GM18870 (cell line): ENCODE measurements at regions not wholly inside any gene's neighbourhood (a gene's known extent, or its start where the extent isn't known, plus 50 kb on each side); places are given as distances from the start of the nearest gene placed in this dataset.

ENCODE experiments used
- ATAC-seq: cut with Tn5 transposase; IDR thresholded peaks from one replicate; pipeline ENCODE4 v1.9.1; 2021; ENCODE audit warnings: moderate library complexity; ENCODE audit not compliant: unreplicated experiment

- ATAC-seq = no peak
Measured at GRCh38 chr2:164103271-164103670, 367.5 kb upstream of the FIGN start.

GRCh38 chr2:164102366-164102765 is 366.6 kb upstream of the FIGN start:
- ATAC-seq = no peak

DNA sequence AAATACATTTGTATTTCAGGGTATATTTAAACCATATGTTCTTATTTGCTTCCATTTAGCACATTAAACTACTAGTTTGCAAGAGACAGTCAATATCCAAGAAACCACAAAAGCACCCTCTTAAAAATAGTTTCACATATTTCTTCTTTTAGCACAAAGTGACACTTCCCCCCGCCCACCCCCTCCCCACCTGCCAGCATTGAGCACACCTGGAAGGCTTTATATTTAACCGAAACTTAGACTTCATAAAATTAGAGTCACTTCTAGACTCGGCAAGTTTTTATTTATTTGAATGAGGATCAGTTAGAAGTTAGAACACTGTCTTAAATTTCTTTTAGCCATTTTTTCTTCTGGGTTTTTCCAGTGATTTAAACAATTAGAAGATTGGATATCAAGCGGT is 355.9 kb upstream of the FIGN start:
- no peak for ATAC-seq

DNA sequence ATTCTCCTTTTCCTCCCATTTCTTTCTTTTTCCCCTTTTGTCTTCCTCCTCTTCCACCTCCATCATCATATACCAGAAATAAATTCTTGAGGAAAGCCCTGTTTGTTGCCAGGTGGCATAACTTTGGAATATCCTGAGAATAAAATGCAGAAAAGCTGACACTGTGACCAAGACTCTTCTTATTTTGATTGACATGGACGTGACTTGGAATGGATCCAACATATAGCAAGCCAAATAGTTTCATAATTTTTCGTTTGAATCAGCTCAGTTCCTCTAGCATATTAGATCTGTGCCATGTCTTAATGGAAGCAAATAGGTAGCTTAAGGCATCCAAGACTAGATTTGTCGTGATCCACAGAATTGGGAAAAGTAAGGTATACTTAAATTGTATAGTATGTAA is 354.7 kb upstream of the FIGN start:
- no peak for ATAC-seq

GRCh38 chr2:164084066-164084465 is 348.3 kb upstream of the FIGN start:
- no peak for ATAC-seq

DNA sequence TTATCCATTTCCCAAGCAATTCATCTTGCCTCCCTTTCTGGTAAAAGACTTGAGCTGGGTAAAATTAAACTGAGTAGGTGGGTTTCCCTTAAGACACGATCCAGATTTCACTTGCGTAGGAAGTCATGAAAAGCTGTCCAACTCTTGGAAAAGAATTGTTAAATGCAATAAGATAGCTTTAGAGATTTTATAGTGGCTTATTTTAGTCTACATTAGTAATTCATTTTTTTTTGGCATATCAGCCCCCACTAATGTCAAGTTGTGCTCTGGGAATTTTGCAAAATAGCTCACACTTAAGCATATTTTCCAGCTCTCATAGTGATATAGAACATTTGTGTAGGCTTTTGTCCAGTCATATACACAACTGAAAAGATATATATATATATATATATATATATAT is 344.7 kb upstream of the FIGN start:
- ATAC-seq = no peak

- ATAC-seq = no peak
Measured at GRCh38 chr2:164079258-164079657, 343.4 kb upstream of the FIGN start.

DNA sequence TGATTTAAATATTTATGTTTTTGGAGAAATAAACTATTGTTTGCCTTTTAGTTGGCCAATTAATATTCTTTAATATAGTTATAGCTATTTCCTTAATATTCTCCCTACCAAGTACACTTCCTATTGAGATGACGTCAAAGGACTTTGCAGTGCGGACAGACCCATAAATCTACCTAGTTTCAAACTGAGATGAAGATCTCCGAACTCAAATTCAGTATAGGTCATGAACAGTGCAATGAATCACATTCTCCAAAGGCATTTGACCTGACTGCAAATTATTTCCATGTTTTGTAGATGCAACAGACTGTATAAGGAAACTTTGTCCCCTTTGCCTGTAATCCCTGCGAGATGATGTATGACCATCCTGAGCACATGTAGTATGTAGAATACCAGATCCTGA is 342.6 kb upstream of the FIGN start:
- no peak for ATAC-seq

DNA sequence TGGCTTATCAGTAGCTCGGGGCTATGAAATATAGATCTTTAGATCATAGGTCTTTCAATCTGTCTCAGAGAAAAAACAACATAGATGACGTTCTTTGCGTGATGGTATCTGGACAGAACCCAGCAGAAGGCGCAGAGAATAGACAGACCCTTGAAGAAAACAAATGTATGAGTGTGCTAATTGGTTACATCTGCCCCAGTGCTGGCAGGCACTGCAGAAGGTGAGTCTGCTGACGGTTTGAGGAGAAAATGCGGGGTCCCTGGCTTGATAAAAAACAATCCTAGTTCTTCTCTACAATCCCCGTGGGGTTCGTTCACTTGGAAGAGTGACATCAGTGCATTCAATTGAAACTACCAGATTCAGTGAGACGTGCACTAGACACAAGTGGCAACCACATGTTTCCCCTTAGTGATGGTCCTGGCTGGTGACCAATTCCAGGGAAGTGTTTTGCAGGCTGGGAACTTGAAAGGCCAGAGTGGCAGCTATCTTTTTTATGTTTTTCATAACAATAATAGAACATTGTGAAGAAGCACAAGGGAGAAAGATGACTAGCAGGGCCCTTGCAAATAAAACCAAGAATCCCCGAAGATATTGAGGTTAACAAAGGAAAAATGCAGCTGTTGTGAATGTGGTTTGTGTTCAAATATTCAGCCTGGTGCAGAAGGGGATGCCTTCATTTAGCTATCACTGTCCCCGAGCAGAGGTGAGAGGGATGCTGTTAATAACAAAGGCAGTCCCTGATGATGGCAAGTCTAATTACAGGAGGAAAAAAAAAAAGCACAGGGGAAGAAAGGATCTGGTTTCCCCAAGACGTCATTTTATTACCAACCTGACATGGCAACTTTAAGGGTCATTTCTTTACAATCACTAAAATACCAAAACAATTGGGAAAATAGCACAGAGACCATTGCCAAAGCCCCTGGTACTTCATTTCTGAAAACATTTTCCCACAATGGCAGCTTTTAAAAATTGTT is 337.6 kb upstream of the FIGN start:
- no peak for ATAC-seq

DNA sequence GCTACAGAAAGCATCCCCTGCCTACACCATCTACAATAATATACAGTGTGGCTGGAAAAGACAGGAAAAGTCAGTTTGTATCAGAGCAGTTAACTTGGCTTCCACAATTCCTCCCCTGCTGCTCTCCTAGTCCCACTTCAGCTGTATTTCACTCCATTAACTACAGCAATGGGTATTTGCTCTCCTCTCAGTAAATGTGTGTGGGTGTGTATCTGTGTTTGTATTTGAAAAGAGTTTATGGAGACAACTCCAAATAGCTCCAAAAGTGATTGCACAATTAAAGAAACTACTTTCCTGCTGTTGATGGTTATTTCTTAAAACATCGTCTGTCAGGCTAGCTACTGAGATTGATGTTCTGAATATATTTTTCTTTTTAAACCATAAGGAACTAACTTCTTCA is 333.7 kb upstream of the FIGN start:
- no peak for ATAC-seq

GRCh38 chr2:164068063-164068462 is 332.3 kb upstream of the FIGN start:
- no peak for ATAC-seq

- ATAC-seq = no peak
Measured at GRCh38 chr2:164066095-164066494, 330.3 kb upstream of the FIGN start.

DNA sequence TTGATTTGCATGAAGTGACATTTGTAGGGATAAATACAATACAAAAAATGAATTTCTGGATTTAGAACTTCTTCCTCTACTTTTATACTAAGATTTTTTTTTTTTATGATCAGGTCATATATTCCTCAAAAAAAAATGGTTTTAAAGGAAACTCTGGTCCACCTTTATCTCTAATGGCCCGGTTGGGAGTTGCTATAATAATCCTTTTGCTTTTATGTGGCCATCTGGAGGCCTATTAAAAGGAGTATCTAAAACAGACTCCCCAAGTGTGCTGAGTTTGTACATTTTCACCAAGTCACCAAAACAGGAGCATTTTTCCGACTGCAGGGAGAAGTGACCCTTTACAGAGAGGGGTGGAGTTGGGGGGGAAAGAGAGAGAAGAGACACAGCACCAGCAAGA is 329.2 kb upstream of the FIGN start:
- no peak for ATAC-seq

GRCh38 chr2:164061129-164061746 is 325.4 kb upstream of the FIGN start:
- peak; percentile 68 for ATAC-seq

GRCh38 chr2:164060031-164060430 is 324.2 kb upstream of the FIGN start:
- no peak for ATAC-seq

DNA sequence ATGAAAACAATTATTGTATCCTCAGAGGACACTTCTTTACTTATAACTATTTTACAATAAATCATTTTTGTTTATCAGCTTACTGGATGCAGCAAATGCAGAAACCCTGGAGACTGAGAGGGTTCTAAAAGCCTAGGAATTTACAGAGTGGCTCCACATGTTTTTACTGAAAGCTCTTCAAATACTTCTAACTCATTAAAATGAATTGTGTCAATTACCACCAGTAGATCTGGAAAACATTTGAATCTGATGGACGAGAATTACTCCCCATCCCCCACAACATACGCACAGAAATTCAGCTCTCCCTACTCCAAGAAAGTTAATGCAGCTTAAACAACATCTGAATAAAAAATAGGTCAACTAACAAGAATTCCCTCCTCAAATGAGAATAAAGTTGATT is 319.8 kb upstream of the FIGN start:
- ATAC-seq = no peak

GRCh38 chr2:164054651-164055050 is 318.8 kb upstream of the FIGN start:
- no peak for ATAC-seq

GRCh38 chr2:164053021-164053420 is 317.2 kb upstream of the FIGN start:
- no peak for ATAC-seq

DNA sequence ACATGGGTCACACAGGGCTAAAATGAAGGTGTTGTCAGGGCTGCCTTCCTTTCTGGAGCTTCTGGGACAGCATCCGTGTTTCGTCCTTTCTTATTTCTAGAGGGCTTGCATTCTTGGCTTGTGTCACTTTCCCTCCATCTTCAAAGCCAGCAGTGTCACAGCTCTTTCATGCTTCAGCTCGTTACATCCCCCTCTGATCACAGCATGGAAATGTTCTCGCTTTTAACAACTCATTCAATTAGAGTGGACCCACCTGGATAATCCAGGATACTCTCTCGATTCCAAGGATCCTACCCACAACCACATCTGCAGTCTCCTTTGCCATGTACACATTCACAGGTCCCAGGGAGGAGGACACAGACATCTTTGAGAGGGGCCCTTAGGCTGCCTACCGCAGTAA is 316.2 kb upstream of the FIGN start:
- no peak for ATAC-seq

- ATAC-seq = no peak
Measured at GRCh38 chr2:164048729-164049128, 312.9 kb upstream of the FIGN start.

DNA sequence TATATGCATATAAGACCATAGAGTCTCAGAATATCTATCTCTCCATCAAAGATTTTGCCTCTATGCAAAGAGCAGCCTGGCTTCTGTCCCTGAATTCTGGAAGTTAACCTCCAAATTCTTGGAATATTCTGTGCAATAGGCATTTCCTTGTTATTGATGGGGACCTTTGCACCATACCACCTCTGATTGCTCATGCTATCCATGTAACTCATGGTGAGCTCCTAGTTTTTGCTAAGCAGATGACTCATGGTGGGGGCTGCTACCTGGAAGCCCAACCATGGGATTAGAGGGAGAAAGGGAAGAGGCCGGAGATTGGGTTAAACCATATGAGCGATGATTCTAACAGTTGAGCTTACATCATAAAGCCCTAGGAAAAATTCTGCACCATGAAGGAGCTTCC is 310.2 kb upstream of the FIGN start:
- ATAC-seq = no peak

- no peak for ATAC-seq
Measured at GRCh38 chr2:164044622-164045021, 308.8 kb upstream of the FIGN start.
